COLO668 (cell line): ENCODE measurements at regions not wholly inside any gene's neighbourhood (a gene's known extent, or its start where the extent isn't known, plus 50 kb on each side); places are given as distances from the start of the nearest gene placed in this dataset.
"Not testable (repeated sequence)": the region's sequence is repeated elsewhere in the genome, so short reads cannot be mapped to it uniquely, and the experiment has no call there.

Experiments used
- DNase-seq: peaks from one replicate; lab custom pipeline; 2025; ENCODE audit not compliant: unreplicated experiment; lab: John Stamatoyannopoulos, UW

DNA sequence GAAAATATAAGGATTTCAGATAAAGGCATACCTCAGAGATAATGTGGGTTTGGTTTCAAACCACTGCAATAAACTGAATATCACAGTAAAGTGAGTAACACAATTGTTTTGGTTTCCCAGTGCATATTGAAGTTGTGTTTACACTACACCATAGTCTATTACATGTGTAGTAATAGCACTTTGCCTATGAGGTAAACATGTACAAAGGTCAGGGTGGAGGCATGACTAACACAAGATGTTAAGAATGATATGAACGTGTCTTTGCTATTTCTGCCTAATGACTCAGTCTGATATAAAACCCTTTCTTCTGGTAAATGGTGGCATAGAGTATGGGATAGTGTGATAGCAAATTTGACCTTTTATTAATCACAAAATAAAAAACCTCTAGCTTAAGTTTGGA lies 621.5 kb upstream of the ADGRL2 start:
- no peak for DNase-seq

DNA sequence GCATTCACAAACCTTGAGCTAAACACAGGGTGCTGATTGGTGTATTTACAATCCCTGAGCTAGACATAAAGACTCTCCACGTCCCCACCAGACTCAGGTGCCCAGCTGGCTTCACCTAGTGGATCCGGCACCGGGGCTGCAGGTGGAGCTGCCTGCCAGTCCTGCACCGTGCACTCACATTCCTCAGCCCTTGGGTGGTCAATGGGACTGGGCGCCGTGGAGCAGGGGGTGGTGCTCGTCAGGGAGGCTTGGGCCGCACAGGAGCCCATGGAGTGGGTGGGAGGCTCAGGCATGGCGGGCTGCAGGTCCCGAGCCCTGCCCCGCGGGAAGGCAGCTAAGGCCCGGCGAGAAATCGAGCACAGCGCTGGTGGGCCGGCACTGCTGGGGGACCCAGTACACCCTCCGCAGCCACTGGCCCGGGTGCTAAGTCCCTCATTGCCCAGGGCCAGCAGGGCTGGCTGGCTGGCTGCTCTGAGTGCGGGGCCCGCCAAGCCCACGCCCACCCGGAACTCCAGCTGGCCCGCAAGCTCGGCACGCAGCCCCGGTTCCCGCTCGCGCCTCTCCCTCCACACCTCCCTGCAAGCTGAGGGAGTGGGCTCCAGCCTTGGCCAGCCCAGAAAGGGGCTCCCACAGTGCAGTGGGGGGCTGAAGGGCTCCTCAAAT lies 622.2 kb upstream of the ADGRL2 start:
- DNase-seq = not testable (repeated sequence)

DNA sequence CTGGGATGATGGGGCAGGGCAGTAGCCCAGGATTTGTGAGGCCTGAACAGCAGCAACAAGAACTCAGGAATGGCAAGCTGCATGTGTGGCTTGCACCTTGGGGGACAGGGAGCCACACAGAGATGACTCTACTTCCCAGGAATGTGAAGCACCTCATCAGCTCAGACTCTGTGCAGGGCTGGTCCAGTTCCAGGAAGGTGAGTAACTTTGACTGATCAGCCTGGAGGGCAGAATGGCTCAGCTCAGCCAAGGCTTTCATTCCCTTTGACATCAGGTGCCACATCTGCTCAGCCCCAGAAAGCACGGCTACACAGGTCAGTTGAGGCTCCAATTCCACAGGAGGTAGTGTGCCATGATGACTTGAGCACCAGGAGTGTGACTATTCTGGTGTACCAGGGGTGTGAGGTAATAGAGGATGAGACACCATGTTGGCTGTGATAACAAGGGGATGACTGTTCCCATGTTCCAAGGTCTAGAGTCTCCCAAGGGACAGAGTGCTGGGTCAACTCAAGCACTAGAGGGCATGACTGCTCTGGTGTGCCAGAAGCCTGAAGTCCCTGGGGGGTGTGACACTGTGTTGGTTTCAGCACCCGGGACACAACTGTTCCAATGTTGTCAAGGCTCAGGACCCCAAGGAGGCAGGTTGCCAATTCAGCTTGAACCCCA lies 625.8 kb upstream of the ADGRL2 start:
- no peak for DNase-seq

DNA sequence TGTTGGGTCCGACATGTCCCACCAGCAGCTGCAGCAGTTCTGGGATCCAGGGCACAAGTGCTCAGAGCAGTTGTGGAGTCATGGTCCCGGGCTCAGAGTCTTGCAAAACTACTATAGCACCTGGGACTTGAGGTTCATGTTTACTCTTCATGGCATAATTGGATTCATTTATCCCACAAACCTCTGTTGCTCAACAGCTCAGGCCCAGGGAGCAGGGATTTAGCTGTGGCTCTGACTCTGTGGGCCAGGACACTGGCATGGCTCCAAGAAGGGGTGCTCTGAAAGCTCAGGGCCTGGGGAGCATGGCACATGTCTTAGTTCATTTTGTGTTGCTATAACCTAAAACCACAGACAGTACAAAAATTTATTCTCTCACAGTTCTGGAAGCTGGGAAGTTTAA lies 626.7 kb upstream of the ADGRL2 start:
- no peak for DNase-seq

DNA sequence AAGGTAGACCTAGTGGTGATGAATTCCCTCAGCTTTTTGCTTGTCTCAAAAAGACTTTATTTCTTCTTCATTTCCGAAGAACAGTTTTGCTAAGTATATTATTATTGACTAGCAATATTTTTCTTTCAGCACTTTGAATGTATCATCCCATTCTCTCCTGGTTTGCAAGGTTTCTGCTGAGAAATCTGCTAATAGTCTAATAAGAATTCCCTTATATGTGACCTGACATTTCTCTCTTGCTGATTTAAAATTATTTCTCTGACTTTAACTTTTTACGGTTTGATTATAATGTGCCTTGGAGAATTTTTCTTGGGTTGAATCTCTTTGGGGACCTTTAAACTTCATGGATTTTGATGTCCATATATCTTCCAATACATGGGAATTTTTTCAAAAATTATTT lies 628.3 kb upstream of the ADGRL2 start:
- no peak for DNase-seq

DNA sequence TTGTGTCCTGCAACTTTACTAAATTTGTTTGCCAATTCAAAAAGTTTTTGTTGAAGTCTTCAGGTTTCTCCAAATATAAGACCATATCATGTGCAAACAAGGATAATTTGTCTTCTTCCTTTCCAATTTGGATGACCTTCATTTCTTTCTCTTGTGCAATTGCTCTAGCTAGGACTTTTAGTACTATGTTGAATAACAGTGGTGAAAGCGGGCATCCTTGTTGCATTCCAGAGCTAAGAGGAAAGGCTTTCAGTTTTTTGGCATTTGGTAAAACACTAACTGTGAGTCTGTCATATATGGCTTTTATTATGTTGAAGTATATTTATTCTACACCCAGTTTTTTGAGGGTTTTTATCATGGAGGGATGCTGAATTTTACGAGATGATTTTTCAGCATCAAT lies 630.0 kb upstream of the ADGRL2 start:
- DNase-seq = no peak

DNA sequence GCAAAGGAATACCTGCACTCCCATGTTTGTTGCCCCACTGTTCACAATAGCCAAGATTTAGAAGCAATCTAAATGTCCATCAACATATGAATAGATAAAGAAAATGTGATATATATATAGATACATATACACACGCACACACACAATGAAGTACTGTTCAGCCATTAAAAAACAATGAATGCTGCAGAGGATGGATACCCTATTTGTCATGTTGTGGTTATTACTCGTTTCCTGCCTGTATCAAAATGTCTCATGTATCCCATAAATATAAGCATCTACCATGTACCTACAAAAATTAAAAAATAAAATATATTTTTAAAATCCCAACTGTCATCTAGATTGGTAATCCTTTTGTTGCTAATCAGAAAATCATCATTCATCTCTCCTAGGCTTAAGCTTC lies 634.8 kb upstream of the ADGRL2 start:
- no peak for DNase-seq

DNA sequence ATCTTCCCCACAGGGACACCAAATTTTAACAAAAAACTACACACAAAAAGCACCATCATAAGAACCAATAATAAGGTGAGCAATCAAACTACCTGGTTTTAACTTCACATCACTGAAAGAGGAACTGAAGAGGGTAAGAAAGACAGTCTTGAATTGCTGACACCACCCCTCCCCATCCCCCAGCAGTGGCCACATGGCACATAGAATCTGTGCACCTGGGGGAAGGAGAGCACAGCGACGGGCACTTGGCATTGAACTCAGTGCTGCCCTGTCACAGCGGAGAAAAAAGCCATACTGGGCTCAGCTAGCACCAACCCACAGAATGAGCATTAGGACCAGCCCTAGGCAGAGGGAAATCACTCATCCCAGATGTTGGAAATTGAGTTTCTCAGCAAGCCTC lies 640.0 kb upstream of the ADGRL2 start:
- DNase-seq = no peak

DNA sequence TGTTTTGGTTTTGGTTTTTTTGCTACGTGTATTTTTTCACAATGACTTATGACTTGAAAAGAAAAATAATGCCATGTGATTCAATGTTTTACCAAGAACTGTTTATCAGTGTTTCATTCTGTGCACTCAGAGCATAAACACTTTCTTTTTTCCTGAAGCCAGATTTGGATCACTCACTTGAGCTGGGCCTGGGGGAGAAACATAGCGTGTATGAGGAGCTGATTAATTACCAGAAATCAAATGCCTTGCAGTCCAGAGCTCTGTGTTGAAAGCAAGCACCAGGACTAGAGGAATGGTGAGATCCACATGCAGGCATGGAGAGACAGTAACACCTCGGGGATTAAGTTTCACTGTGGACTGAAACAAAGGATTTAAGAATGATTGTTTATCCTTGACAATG lies 642.1 kb upstream of the ADGRL2 start:
- DNase-seq = no peak

DNA sequence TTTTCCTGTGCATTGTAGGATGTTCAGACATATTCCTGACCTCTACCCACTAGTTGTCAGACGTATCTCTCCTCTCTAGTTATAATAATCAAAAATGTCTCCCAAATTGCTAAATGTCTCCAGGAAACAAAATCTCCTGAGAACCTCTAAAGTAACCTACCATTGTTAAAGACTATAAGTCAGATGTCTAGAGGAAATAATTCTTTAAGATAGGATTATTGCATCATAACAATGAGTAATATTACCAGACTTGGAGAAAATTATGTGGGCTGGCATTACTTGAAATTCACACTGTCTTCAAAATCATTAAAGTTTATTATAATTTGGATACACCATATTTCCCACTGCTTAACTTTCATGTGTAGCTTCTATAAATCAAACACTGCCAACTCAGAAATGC lies 643.0 kb upstream of the ADGRL2 start:
- DNase-seq = no peak

DNA sequence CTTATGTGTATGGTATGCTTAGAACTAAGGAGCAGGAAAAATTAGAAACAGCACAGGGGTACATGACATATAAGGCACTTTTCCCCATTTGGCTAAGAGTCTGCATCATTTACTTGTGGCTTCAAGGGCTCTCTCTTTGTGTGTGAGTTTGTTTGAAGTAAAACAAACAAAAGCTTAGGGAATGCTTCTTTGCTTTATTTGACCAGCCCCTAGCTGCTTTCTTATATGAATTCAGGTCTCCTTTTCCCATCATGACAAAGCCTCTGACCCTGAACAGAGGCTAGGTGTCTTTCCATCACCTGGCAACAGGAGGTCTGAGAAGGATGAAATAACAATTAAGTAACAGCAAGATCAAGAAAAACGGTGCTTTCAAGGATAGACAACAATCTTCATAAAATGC lies 643.8 kb upstream of the ADGRL2 start:
- no peak for DNase-seq

DNA sequence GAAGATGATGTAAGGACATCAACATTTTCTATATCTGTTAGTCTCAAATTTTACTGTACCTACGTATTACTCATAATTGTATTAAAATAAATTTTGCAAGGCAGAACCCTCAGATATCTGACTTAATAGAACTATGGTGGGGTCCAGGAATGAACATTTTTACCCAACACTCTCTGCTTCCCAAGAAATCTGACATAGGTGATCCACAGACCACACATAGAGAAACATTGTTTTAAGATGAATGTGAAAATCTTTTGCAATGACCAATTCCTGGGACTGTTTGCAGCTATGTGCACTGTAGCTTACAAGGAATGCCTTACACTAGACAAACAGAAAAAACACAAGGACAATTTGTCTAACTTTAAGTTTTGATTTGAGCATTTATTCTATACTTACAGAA lies 645.6 kb upstream of the ADGRL2 start:
- no peak for DNase-seq

DNA sequence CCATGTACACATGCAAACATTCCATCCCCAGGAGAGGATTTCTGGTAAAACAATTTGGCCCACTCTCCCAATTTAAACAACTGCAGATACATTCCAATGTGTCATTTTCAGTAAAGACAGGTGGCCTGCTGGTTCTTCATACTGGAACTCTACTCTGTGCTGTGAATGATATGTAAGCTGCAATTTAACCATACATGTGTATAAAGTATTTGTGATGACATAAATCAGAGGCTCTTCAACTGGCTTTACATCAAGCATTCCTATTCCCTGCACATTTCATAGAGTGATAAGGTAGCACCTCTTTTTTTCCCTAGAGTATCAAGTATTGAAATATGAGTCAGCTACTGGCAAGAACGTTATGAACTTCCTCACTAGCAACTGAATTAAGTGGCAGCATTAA lies 649.5 kb upstream of the ADGRL2 start:
- DNase-seq = no peak

DNA sequence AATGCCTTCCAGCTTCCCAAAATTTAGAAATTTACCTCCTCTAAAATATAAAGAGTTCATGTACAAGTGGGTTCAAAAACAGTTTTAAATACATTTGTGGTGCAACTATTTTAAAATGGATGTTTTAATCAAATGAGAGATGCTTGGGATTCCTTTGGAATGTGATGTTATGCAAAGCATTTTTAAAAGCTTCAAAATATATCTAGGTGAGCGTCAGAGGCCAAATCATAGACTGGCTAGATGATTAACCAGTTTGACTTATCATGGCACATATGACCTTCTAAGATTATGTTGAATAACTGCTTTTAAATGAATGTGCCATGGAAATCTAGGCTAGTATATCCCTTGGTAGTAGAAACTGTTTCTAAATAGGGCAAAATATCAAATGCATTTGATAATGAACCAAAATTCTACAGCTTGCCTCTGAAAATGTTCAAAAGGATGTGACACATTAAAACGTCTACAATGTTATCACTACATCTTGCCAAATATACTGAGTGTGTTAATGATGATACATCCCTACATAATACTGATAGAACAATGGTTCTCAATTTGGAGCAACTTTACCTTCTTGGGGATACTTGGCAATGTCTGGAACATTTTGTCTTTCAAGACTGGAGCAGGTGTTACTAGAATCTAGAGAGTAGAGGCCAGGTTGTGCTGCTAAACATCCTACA lies 650.9 kb upstream of the ADGRL2 start:
- DNase-seq = no peak

DNA sequence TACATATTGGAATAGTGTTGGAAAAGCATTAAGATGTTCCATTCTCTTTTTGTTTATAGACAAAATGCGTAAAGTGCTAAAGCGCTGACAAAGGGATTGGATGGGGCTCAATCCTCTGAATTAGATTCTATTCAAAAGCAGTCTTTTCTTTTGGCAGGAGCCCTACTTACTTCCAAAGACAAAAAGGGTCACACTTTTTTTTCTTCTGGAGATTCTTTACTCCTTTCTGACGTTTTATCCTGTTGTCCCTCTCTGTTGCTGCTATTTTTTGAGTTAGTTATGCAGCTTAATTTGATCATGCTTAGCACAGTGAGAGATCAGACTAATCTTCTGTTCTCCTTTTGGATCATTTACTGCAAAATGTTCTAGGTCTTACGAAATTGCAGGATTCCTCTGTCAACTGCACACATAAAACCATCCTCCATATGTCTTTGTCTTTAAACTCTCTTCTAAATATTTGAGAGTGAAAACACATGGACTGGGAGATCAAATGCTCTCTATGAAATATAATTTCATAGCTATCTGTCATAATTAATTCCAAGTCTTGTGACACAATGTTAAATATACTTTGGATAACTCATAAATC lies 656.4 kb upstream of the ADGRL2 start:
- no peak for DNase-seq

DNA sequence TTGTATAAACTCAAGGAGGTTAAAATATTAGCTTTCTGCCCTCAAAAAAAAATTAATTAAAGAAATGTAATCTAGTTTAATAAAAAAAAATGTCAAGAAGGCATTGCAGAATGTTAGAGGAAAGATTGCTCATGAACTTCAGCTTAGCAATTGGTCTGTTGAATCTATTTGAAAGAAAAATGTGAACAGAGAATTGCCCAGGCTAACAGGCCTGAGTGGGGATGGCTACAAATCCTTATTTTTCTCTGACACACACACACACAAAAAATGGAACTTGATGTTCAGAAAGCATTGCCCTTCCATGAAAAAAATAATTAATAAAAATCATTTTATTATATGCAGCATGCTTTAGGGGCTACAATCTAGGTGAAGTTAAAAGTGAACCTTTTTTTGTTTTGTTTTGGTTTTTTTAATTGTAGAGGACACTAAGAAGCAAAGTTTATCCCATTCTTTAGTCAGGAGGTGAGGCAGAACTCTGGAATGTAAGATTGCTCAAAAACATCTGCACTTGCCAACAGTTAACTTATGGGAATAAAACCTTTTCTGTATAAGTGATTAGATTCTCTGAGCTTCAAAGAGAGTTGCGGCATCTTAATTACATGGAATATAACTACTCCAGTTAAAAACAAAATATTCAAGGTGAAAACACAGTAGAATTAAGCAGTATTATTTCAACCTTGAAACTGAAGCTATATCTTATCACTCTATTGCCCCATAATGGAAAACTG lies 658.5 kb upstream of the ADGRL2 start:
- no peak for DNase-seq

DNA sequence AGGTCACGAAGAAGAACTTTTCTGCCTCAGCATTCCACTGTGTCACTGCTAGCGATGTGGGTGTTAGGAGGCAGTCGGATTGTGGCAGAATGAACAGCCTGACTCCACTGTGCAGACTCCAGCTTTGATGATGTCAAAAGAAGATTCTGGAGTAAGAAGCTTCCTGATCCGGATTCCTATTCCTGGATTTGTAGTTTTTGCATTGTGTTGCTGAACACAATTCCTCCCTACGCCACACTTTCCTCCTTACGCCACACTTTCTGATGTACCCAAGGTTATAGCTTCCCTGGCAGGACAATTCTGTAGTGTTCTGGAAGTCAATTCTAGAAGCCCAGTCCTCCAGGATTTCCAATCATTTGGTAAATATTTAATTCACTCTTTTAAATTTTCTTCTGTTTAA lies 665.2 kb upstream of the ADGRL2 start:
- no peak for DNase-seq

DNA sequence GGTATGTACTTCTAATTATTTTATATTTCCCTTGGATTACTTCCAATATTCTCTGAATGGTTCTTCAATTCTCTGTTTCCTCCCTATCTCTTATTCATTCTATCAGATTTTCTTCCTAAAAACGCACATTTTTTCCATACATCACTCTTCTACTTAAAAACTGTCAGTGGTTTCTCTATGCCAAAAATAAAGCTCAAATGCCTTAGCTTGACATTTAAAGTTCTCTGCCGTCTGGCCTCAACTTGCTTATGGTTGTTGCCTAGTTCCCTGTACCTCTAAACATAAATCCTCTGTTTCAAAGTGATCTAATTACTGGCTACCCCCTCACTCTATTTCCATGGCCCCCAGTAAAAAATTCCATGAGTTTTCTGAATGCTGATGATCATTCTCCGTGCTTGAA lies 671.0 kb upstream of the ADGRL2 start:
- no peak for DNase-seq

DNA sequence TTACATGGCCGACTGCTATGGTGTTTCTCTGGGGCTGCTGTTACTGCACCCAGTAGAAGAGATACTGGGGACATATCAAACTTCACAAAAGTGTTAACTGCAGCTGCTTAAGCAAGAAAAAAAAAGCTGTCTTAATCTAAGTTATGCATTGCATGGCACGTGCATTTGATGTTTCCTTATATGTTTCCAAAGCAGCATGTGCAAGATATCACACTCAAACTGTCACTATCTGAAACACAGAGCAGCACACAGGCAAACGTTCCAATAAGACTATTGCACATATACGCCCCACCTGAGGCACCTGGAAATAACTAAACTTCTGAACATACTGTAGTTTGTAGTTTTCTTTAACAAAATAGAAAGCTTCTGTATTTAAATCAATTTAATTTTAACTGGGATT lies 671.4 kb upstream of the ADGRL2 start:
- DNase-seq = no peak

DNA sequence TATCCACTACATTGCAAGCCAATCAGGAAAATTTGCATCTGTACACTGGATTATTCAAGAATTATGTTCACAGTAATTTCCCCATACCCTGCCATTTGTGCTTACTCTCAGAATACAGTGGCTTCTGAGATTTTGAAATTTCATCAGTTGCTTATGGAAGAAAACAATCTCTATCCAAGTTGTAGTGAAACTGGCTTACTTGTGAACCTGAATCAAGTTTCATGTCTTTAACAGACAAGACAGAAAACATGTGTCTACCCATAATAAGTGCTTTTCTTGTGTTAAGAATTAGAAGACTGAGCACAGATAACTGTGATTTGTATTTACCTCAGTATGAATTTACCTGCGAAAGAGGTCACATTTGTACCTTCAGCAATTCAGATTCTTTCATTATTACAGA lies 672.7 kb upstream of the ADGRL2 start:
- DNase-seq = no peak

DNA sequence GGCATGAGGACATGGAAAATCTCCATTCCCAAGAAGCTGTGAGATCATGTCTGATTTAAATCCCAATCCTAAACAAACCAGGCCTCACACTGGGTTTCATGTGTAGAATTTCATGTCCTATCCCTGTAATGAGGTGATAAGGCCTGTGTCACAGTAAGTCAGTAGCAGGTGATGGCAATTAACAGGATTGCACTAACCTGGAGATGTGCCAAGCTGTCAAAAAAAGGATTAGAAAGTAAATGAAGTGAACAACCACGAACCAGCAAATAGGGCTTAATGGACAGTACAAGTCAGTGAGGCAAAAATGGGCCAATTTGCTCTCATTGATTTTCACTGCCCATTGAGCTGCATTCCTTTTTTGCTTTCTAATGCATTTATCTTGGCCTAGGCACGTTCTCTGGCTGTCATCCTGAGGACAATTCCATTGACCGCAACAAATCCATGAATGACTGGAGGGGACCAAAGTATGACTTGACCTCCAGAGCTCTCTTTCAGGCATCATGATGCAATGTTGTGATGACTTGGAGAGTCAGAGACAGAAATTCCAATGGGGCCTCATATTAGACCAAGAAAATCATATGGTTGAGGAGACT lies 673.6 kb upstream of the ADGRL2 start:
- peak; percentile 73 for DNase-seq
